ENCODE measurements at regions not wholly inside any gene's neighbourhood (a gene's known extent, or its start where the extent isn't known, plus 50 kb on each side); places are given as distances from the start of the nearest gene placed in this dataset.
"Not testable (repeated sequence)": the region's sequence is repeated elsewhere in the genome, so short reads cannot be mapped to it uniquely, and the experiment has no call there.

GRCh38 chr5:15383021-15383420, 117.0 kb upstream of the FBXL7 start:
- DNase-seq = no peak

GRCh38 chr5:15377573-15378340, 122.2 kb upstream of the FBXL7 start:
- DNase-seq = no peak

- no peak for DNase-seq
Observed at GRCh38 chr5:15376803-15377202, 123.2 kb upstream of the FBXL7 start.

GRCh38 chr5:15376088-15376487, 123.9 kb upstream of the FBXL7 start:
- no peak for DNase-seq

GRCh38 chr5:15375559-15375958, 124.4 kb upstream of the FBXL7 start:
- no peak for DNase-seq

GRCh38 chr5:15374886-15375285, 125.1 kb upstream of the FBXL7 start:
- no peak for DNase-seq

- no peak for DNase-seq
Observed at GRCh38 chr5:15373151-15373550, 126.8 kb upstream of the FBXL7 start.

- DNase-seq = no peak
Observed at GRCh38 chr5:15371184-15371583, 128.8 kb upstream of the FBXL7 start.

- DNase-seq = no peak
Observed at GRCh38 chr5:15368835-15369234, 131.1 kb upstream of the FBXL7 start.

- no peak for DNase-seq
Observed at GRCh38 chr5:15367489-15367888, 132.5 kb upstream of the FBXL7 start.

- DNase-seq = no peak
Observed at GRCh38 chr5:15366676-15367391, 133.1 kb upstream of the FBXL7 start.

GRCh38 chr5:15365070-15365469, 134.9 kb upstream of the FBXL7 start:
- no peak for DNase-seq

GRCh38 chr5:15363601-15364000, 136.4 kb upstream of the FBXL7 start:
- no peak for DNase-seq

GRCh38 chr5:15357092-15357453, 142.9 kb upstream of the FBXL7 start:
- not testable (repeated sequence) for DNase-seq

- DNase-seq = not testable (repeated sequence)
Observed at GRCh38 chr5:15356308-15357091, 143.5 kb upstream of the FBXL7 start.

GRCh38 chr5:15354021-15354420, 146.0 kb upstream of the FBXL7 start:
- no peak for DNase-seq

GRCh38 chr5:15353086-15353645, 146.8 kb upstream of the FBXL7 start:
- no peak for DNase-seq

GRCh38 chr5:15350614-15351013, 149.4 kb upstream of the FBXL7 start:
- no peak for DNase-seq

GRCh38 chr5:15346738-15347137, 153.2 kb upstream of the FBXL7 start:
- DNase-seq = no peak

- DNase-seq = no peak
Observed at GRCh38 chr5:15344954-15345353, 155.0 kb upstream of the FBXL7 start.

GRCh38 chr5:15338546-15338945, 161.4 kb upstream of the FBXL7 start:
- DNase-seq = no peak

GRCh38 chr5:15334551-15335266, 165.3 kb upstream of the FBXL7 start:
- no peak for DNase-seq

GRCh38 chr5:15333091-15333490, 166.9 kb upstream of the FBXL7 start:
- DNase-seq = no peak

Measured in NCI-H2029 (cell line).